ENCODE measurements at regions not wholly inside any gene's neighbourhood (a gene's known extent, or its start where the extent isn't known, plus 50 kb on each side); places are given as distances from the start of the nearest gene placed in this dataset.

- TF ChIP-seq CTCF (IDR thresholded peaks at IDR 0.05; ENCODE audit: insufficient read depth, low read length, poor library complexity, severe bottlenecking): no peak
- no peak for TF ChIP-seq EZH2phosphoT487 (conservative IDR thresholded peaks at IDR 0.05; ENCODE audit: low read length)
These were observed 394.5 kb upstream of the CHAC2 start for GRCh38 chr2:53373126-53373525.

Measured in SU-DHL-6 (cell line).